Epithelial cell of proximal tubule (primary cell): ENCODE measurements at regions not wholly inside any gene's neighbourhood (a gene's known extent, or its start where the extent isn't known, plus 50 kb on each side); places are given as distances from the start of the nearest gene placed in this dataset.

ENCODE experiments used
- DNase-seq: peaks from one replicate; pipeline ENCODE4 v3.0.0-alpha.2; 2011; ENCODE audit warnings: low read depth
- H3K4me3 ChIP-seq: 2 replicates; pipeline ENCODE4 v1.5.1; 2011; ENCODE audit warnings: low read depth, mild to moderate bottlenecking, low read length
- CTCF ChIP-seq: conservative IDR thresholded peaks from 2 replicates; pipeline ENCODE4 v1.5.1; 2012; ENCODE audit warnings: low read depth, mild to moderate bottlenecking, low read length

- DNase-seq = no peak
- no peak for TF ChIP-seq CTCF
- H3K4me3 ChIP-seq = no peak overlapping the region
Observed at GRCh38 chr11:115930291-115930690, 426.1 kb upstream of the CADM1 start.

DNA sequence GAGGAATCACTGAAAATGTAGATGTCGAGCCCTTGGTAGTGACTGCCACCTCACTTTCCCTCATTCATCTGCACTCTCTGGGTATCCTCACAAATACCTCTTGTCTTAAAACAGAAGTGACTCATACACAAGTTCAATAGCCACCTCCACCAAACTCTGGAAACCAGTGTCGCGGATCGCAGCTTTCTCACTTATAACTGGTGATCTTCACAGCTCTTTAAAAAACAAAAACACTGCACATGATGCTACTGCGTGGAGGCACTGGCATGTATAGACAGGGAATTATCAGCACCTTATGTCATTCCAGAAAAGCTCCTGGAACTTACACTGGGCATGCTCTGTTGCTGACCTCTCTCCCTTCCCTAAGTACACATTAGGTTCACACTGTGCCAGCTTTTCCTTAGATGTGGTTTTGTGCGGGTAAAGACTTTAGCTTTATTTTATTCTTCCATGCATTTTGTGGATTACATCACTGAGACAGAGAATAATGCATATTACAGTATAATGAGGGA lies 425.5 kb upstream of the CADM1 start:
- no peak for TF ChIP-seq CTCF
- H3K4me3 ChIP-seq = no peak overlapping the region
- DNase-seq = no peak

DNA sequence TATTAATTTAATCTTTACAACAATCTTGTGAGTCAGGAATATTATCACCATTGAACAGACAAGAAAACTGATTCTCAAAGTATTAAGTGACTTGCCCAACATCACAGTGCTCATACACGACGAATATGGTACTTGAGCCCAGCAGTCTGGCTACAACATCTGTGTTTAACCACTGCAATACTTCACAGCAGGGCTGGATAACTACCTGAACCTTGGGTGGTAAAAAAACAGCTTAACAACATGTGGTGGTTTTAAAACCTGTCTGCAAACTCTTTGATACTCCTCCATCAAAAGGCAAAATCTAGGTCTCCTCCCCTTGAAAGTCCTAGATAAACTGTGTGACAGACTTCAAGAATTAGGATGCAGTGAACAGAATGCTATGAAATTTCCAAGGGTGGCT lies 424.6 kb upstream of the CADM1 start:
- no peak overlapping the region for H3K4me3 ChIP-seq
- TF ChIP-seq CTCF = no peak

GRCh38 chr11:115927823-115928329 lies 423.7 kb upstream of the CADM1 start:
- no peak for TF ChIP-seq CTCF

More for the DNA sequence above, 424.6 kb upstream of the CADM1 start:
- no peak for DNase-seq

GRCh38 chr11:115926601-115927000 lies 422.4 kb upstream of the CADM1 start:
- TF ChIP-seq CTCF = no peak
- no peak overlapping the region for H3K4me3 ChIP-seq
- DNase-seq = no peak

More at GRCh38 chr11:115927823-115928329, 423.7 kb upstream of the CADM1 start:
- no peak for DNase-seq
- no peak overlapping the region for H3K4me3 ChIP-seq

DNA sequence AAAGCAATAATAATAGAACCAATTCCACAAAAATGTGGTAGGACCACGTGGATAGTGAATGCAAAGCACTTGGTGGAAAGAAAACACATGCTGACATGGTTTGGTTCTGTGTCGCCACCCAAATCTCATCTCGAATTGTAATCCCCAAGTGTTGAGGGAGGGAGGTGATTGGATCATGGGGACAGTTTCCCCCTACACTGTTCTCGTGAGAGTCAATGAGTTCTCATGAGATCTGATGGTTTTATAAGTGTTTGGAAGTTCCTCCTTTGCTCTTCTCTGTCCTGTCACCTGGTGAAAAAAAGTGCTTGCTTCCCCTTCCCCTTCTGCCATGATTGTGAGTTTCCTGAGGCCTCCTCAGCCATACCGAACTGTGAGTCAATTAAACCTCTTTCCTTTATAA lies 421.9 kb upstream of the CADM1 start:
- no peak overlapping the region for H3K4me3 ChIP-seq
- no peak for TF ChIP-seq CTCF
- DNase-seq = no peak

GRCh38 chr11:115925568-115926090 lies 421.4 kb upstream of the CADM1 start:
- DNase-seq = no peak
- H3K4me3 ChIP-seq = no peak overlapping the region
- no peak for TF ChIP-seq CTCF
